ENCODE measurements at regions not wholly inside any gene's neighbourhood (a gene's known extent, or its start where the extent isn't known, plus 50 kb on each side); places are given as distances from the start of the nearest gene placed in this dataset.

GRCh38 chr10:44436240-44436639 lies 51.3 kb upstream of the CXCL12 start:
- BruUV-seq (replicated peaks), result no TSS peak
- H2AFZ ChIP-seq (ENCODE audit: low read depth, low read length, poor library complexity, severe bottlenecking), result no peak overlapping the region
- intact Hi-C loops (cut with micrococcal nuclease), result no loop called here
- ATAC-seq (no peak), DNase-seq (ENCODE audit: low read depth, low spot score) (no peak)
- ChIA-PET POLR2A (no interaction called here), CTCF (no interaction called here), RAD21 (ENCODE audit: low non-redundant PET in 1 of 2, low total read pairs in 2 of 2, uncharacterized antibody in 2 of 2, unreplicated experiment in 2 of 2) (no interaction called here)
- H3K36me3 ChIP-seq (ENCODE audit: control insufficient read depth in 1 of 2, insufficient read depth in 2 of 2, low read length in 2 of 2), result no peaks in the 10 kb centered on the region
- H3K4me2 ChIP-seq (ENCODE audit: low read length), result no peak overlapping the region
- H3K9me2 ChIP-seq (ENCODE audit: insufficient read depth), result no peaks in the 10 kb centered on the region
- no peaks in the 10 kb centered on the region; the same call in 1 of the 2 replicates for H3K27me3 ChIP-seq (ENCODE audit: insufficient read depth, low read length)
- H3K79me2 ChIP-seq (ENCODE audit: insufficient read depth, low read length), result no peaks in the 10 kb centered on the region
- H3K9ac ChIP-seq (ENCODE audit: low read length), result no peak overlapping the region
- H3K4me3 ChIP-seq (replicated peaks in 1 of 2; ENCODE audit: low read depth in 1 of 2, low read length in 2 of 2), result no peak overlapping the region
- no peaks in the 10 kb centered on the region for H4K20me1 ChIP-seq (ENCODE audit: insufficient read depth)
- TF ChIP-seq ZBTB33 (IDR thresholded peaks at IDR 0.05; ENCODE audit: extremely low read depth, insufficient replicate concordance, low read length) (no peak), REST (IDR thresholded peaks at IDR 0.05; ENCODE audit: low read depth) (no peak), SP1 (IDR thresholded peaks at IDR 0.05; ENCODE audit: low read depth) (no peak), ZNF274 (IDR thresholded peaks at IDR 0.05; ENCODE audit: low read depth, low read length) (no peak), FOSL1 (IDR thresholded peaks at IDR 0.05; ENCODE audit: low read depth) (no peak), MAX (IDR thresholded peaks at IDR 0.05) (no peak), ATF3 (IDR thresholded peaks at IDR 0.05) (no peak), CTCF (IDR thresholded peaks at IDR 0.05 in 2 of 3, conservative IDR thresholded peaks at IDR 0.05 in 1 of 3; ENCODE audit: borderline replicate concordance in 1 of 3, insufficient read depth in 1 of 3, low read depth in 2 of 3, low read length in 2 of 3) (no peak), EZH2phosphoT487 (IDR thresholded peaks at IDR 0.05; ENCODE audit: borderline replicate concordance) (no peak), ELF1 (IDR thresholded peaks at IDR 0.05; ENCODE audit: borderline replicate concordance, low read depth) (no peak), RAD21 (IDR thresholded peaks at IDR 0.05; ENCODE audit: low read depth) (no peak), CEBPB (IDR thresholded peaks at IDR 0.05; ENCODE audit: low read depth) (no peak), SRF (IDR thresholded peaks at IDR 0.05; ENCODE audit: low read depth) (no peak), POLR2A (IDR thresholded peaks at IDR 0.05; ENCODE audit: borderline replicate concordance, extremely low read depth, insufficient read depth, insufficient read length) (no peak), POLR2AphosphoS5 (IDR thresholded peaks at IDR 0.05; ENCODE audit: low read depth, low read length) (no peak), TCF7L2 (IDR thresholded peaks at IDR 0.05; ENCODE audit: borderline replicate concordance, extremely low read depth, insufficient read depth, insufficient read length) (no peak), CBX3 (IDR thresholded peaks at IDR 0.05; ENCODE audit: low read depth) (no peak)
- H3K4me1 ChIP-seq (ENCODE audit: control insufficient read depth in 1 of 2, insufficient read depth in 2 of 2, low read length in 2 of 2), result no peaks in the 10 kb centered on the region
- no peaks in the 10 kb centered on the region for H3K9me3 ChIP-seq (ENCODE audit: control insufficient read depth in 1 of 2, insufficient read depth in 1 of 2, low read depth in 1 of 2, low read length in 2 of 2)
- H3K27ac ChIP-seq (ENCODE audit: low read depth, low read length), result no peak overlapping the region

All from HCT116 (cell line).